ENCODE measurements at regions not wholly inside any gene's neighbourhood (a gene's known extent, or its start where the extent isn't known, plus 50 kb on each side); places are given as distances from the start of the nearest gene placed in this dataset.
"Not testable (repeated sequence)": the region's sequence is repeated elsewhere in the genome, so short reads cannot be mapped to it uniquely, and the experiment has no call there.

GRCh38 chr3:23117856-23118255 lies 85.3 kb upstream of the UBE2E2 start:
- DNase-seq (ENCODE audit: low read depth, low spot score) = no peak
- in situ Hi-C loops (cut with HindIII; ENCODE audit: low pct_unique_long_range_greater_than_20kb, low sequenced_read_pairs) = no loop called here

GRCh38 chr3:23127196-23127595 lies 75.9 kb upstream of the UBE2E2 start:
- DNase-seq (ENCODE audit: low read depth, low spot score) = no peak
- in situ Hi-C loops (cut with HindIII; ENCODE audit: low pct_unique_long_range_greater_than_20kb, low sequenced_read_pairs) = no loop called here

- in situ Hi-C loops (cut with HindIII; ENCODE audit: low pct_unique_long_range_greater_than_20kb, low sequenced_read_pairs) = no loop called here
Observed at GRCh38 chr3:23128655-23129054, 74.5 kb upstream of the UBE2E2 start.

GRCh38 chr3:23129117-23129516 lies 74.0 kb upstream of the UBE2E2 start:
- DNase-seq (ENCODE audit: low read depth, low spot score) = no peak
- in situ Hi-C loops (cut with HindIII; ENCODE audit: low pct_unique_long_range_greater_than_20kb, low sequenced_read_pairs) = no loop called here

More at GRCh38 chr3:23128655-23129054, 74.5 kb upstream of the UBE2E2 start:
- no peak for DNase-seq (ENCODE audit: low read depth, low spot score)

DNA sequence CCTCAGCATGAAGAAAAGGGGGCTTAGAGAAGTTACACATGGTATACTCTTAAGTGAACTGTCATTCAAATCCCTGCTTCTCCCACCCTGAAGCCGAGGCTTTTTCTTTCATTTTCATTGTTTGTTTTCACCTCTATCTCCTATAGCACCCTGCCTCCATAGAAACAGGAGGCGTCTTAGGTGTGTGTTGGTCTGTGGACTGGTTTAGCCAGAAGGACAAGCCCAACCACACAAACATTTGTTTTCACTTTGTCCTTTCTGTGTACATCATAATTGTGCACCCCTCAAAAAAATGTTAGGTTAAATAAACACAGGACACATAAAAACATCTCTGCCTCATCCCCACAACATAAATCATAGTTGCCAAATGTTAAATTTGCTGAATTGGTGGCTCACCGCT lies 73.3 kb upstream of the UBE2E2 start:
- in situ Hi-C loops (cut with HindIII; ENCODE audit: low pct_unique_long_range_greater_than_20kb, low sequenced_read_pairs) = no loop called here
- no peak for DNase-seq (ENCODE audit: low read depth, low spot score)

GRCh38 chr3:23130406-23130805 lies 72.7 kb upstream of the UBE2E2 start:
- no peak for DNase-seq (ENCODE audit: low read depth, low spot score)
- in situ Hi-C loops (cut with HindIII; ENCODE audit: low pct_unique_long_range_greater_than_20kb, low sequenced_read_pairs) = no loop called here

DNA sequence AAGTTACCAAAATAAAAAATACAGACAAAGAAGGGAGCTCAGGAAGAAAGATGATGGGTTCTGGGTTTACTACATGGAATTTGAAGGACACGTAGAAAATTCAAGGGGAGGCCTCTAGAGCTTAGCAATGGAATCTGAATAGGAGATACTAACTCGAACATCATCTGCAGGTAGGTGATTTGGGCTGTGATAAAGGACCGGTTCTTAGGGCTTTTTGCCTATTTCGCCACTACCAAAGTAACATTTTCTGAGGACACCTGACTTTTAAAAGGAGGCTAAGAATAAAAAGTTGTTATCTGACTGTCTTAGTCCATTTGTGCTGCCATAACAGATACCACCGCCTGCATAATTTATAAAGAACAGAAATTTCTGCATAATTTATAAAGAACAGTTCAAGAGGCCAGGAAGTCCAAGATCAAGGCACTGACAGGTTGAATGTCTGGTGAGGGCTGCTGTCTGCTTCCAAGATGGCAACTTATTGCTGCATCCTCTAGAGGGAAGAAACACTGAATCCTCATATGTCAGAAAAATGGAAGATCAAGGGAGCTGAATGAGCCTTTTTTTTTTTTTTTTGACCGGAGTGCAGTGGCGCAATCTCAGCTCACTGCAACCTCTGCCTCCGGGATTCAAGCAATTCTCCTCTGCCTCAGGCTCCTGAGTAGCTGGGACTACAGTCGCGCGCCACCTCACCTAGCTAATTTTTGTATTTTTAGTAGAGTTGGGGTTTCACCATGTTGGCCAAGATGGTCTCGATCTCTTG lies 67.9 kb upstream of the UBE2E2 start:
- DNase-seq (ENCODE audit: low read depth, low spot score) = no peak
- in situ Hi-C loops (cut with HindIII; ENCODE audit: low pct_unique_long_range_greater_than_20kb, low sequenced_read_pairs) = no loop called here

GRCh38 chr3:23136054-23136453 lies 67.1 kb upstream of the UBE2E2 start:
- no peak for DNase-seq (ENCODE audit: low read depth, low spot score)

DNA sequence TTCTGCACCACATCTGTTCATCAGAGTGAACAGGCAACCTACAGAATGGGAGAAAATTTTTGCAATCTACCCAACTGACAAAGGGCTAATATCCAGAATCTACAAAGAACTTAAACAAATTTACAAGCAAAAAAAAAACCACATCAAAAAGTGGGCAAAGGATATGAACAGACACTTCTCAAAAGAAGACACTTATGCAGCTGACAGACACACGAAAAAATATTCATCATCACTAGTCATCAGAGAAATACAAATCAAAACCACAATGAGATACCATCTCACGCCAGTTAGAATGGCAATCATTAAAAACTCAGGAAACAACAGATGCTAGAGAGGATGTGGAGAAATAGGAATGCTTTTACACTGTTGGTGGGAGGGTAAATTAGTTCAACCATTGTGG lies 59.1 kb upstream of the UBE2E2 start:
- DNase-seq (ENCODE audit: low read depth, low spot score); in situ Hi-C loops (cut with HindIII; ENCODE audit: low pct_unique_long_range_greater_than_20kb, low sequenced_read_pairs): not testable (repeated sequence)

More at GRCh38 chr3:23136054-23136453, 67.1 kb upstream of the UBE2E2 start:
- in situ Hi-C loops (cut with HindIII; ENCODE audit: low pct_unique_long_range_greater_than_20kb, low sequenced_read_pairs) = no loop called here

GRCh38 chr3:23146163-23146562 lies 57.0 kb upstream of the UBE2E2 start:
- no peak for DNase-seq (ENCODE audit: low read depth, low spot score)
- in situ Hi-C loops (cut with HindIII; ENCODE audit: low pct_unique_long_range_greater_than_20kb, low sequenced_read_pairs) = no loop called here

GRCh38 chr3:23152989-23153388 lies 50.1 kb upstream of the UBE2E2 start:
- no peak for DNase-seq (ENCODE audit: low read depth, low spot score)
- in situ Hi-C loops (cut with HindIII; ENCODE audit: low pct_unique_long_range_greater_than_20kb, low sequenced_read_pairs) = no loop called here

Data from SK-MEL-5 (cell line).